ENCODE measurements at regions not wholly inside any gene's neighbourhood (a gene's known extent, or its start where the extent isn't known, plus 50 kb on each side); places are given as distances from the start of the nearest gene placed in this dataset.
"Not testable (repeated sequence)": the region's sequence is repeated elsewhere in the genome, so short reads cannot be mapped to it uniquely, and the experiment has no call there.

DNA sequence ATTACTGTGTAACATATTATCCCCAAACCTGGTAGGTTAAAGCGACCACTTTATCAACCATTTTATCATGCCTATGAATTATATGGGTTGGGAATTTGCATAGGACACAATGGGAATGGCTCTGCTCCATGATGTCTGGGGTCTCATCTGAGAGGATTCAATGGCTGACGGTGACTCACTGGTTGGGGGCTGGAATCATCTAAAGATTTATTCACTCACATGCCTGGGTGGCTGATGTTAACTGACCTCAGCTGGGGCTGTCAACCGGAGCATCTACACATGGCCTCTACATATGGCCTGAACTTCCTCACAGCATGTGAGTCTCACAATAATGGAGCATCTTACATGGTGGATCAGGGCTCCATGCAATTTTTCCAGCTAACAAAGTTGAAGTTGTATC, 313.1 kb upstream of the PPP2R3A start:
- ChIA-PET POLR2A (no interaction called here), CTCF (no interaction called here)
- TF ChIP-seq CTCF (IDR thresholded peaks at IDR 0.05; ENCODE audit: insufficient read depth in 1 of 2, low read depth in 1 of 2, low read length in 1 of 2, severe bottlenecking in 1 of 2, unreplicated experiment in 1 of 2) = no peak
- Mint-ChIP-seq H3K36me3 (ENCODE audit: insufficient read depth, unreplicated experiment) (no peaks in the 10 kb centered on the region), H3K27me3 (ENCODE audit: insufficient read depth, unreplicated experiment) (peaks cover 27% of the 10 kb centered on the region), H3K9me3 (ENCODE audit: unreplicated experiment) (no peaks in the 10 kb centered on the region), H3K4me1 (ENCODE audit: low read depth, unreplicated experiment) (no peaks in the 10 kb centered on the region), H3K4me3 (ENCODE audit: unreplicated experiment) (no peak overlapping the region), H3K27ac (ENCODE audit: unreplicated experiment) (no peak overlapping the region)
- H3K4me1 ChIP-seq = no peaks in the 10 kb centered on the region
- intact Hi-C loops (cut with micrococcal nuclease; ENCODE audit: unreplicated experiment) = no loop called here
- no peak for DNase-seq
- H3K27me3 ChIP-seq (replicated peaks; ENCODE audit: control insufficient read depth, insufficient read depth, low read length) = no peaks in the 10 kb centered on the region
- no peak overlapping the region for H3K4me3 ChIP-seq (ENCODE audit: low read depth, low read length)
- no peaks in the 10 kb centered on the region for H3K36me3 ChIP-seq (ENCODE audit: control insufficient read depth, insufficient read depth, low read length)
- H3K9me3 ChIP-seq = no peaks in the 10 kb centered on the region
- no TSS peak for BruUV-seq (replicated peaks)

GRCh38 chr3:135655328-135655727, 310.2 kb upstream of the PPP2R3A start:
- H3K4me3 ChIP-seq (ENCODE audit: low read depth, low read length) = no peak overlapping the region
- H3K27me3 Mint-ChIP-seq (ENCODE audit: insufficient read depth, unreplicated experiment) = peaks cover 22% of the 10 kb centered on the region
- no peak overlapping the region for H3K4me3 Mint-ChIP-seq (ENCODE audit: unreplicated experiment)
- H3K4me1 Mint-ChIP-seq (ENCODE audit: low read depth, unreplicated experiment) = peaks cover 6% of the 10 kb centered on the region
- no peak for TF ChIP-seq CTCF (IDR thresholded peaks at IDR 0.05; ENCODE audit: insufficient read depth in 1 of 2, low read depth in 1 of 2, low read length in 1 of 2, severe bottlenecking in 1 of 2, unreplicated experiment in 1 of 2)
- DNase-seq = no peak
- ChIA-PET POLR2A (no interaction called here), CTCF (no interaction called here)
- H3K9me3 ChIP-seq = no peaks in the 10 kb centered on the region
- H3K4me1 ChIP-seq = no peaks in the 10 kb centered on the region
- no peak overlapping the region for H3K27ac Mint-ChIP-seq (ENCODE audit: unreplicated experiment)
- intact Hi-C loops (cut with micrococcal nuclease; ENCODE audit: unreplicated experiment) = no loop called here
- H3K36me3 Mint-ChIP-seq (ENCODE audit: insufficient read depth, unreplicated experiment) = no peaks in the 10 kb centered on the region
- BruUV-seq (replicated peaks) = no TSS peak
- H3K9me3 Mint-ChIP-seq (ENCODE audit: unreplicated experiment) = peaks cover 9% of the 10 kb centered on the region
- H3K27me3 ChIP-seq (replicated peaks; ENCODE audit: control insufficient read depth, insufficient read depth, low read length) = no peaks in the 10 kb centered on the region
- H3K36me3 ChIP-seq (ENCODE audit: control insufficient read depth, insufficient read depth, low read length) = no peaks in the 10 kb centered on the region

- H3K36me3 ChIP-seq (ENCODE audit: control insufficient read depth, insufficient read depth, low read length); H3K4me3 Mint-ChIP-seq (ENCODE audit: unreplicated experiment); H3K4me3 ChIP-seq (ENCODE audit: low read depth, low read length); CTCF ChIA-PET; H3K9me3 Mint-ChIP-seq (ENCODE audit: unreplicated experiment); intact Hi-C loops (cut with micrococcal nuclease; ENCODE audit: unreplicated experiment); H3K4me1 ChIP-seq; H3K36me3 Mint-ChIP-seq (ENCODE audit: insufficient read depth, unreplicated experiment); BruUV-seq (replicated peaks); H3K27ac Mint-ChIP-seq (ENCODE audit: unreplicated experiment); POLR2A ChIA-PET; H3K27me3 ChIP-seq (replicated peaks; ENCODE audit: control insufficient read depth, insufficient read depth, low read length); H3K4me1 Mint-ChIP-seq (ENCODE audit: low read depth, unreplicated experiment); H3K9me3 ChIP-seq; DNase-seq: not testable (repeated sequence)
- H3K27me3 Mint-ChIP-seq (ENCODE audit: insufficient read depth, unreplicated experiment) = peaks cover 15% of the 10 kb centered on the region
Observed at GRCh38 chr3:135658451-135658850, 307.1 kb upstream of the PPP2R3A start.

- Mint-ChIP-seq H3K36me3 (ENCODE audit: insufficient read depth, unreplicated experiment) (no peaks in the 10 kb centered on the region), H3K27ac (ENCODE audit: unreplicated experiment) (no peak overlapping the region), H3K27me3 (ENCODE audit: insufficient read depth, unreplicated experiment) (peaks cover 7% of the 10 kb centered on the region), H3K4me3 (ENCODE audit: unreplicated experiment) (no peak overlapping the region), H3K9me3 (ENCODE audit: unreplicated experiment) (peaks cover 20% of the 10 kb centered on the region), H3K4me1 (ENCODE audit: low read depth, unreplicated experiment) (no peaks in the 10 kb centered on the region)
- ChIA-PET CTCF (no interaction called here), POLR2A (no interaction called here)
- DNase-seq = no peak
- H3K36me3 ChIP-seq (ENCODE audit: control insufficient read depth, insufficient read depth, low read length) = no peaks in the 10 kb centered on the region
- no peak for TF ChIP-seq CTCF (IDR thresholded peaks at IDR 0.05; ENCODE audit: insufficient read depth in 1 of 2, low read depth in 1 of 2, low read length in 1 of 2, severe bottlenecking in 1 of 2, unreplicated experiment in 1 of 2)
- H3K4me3 ChIP-seq (ENCODE audit: low read depth, low read length) = no peak overlapping the region
- H3K9me3 ChIP-seq = 0 out of 2 replicates have a peak, but pooled peaks cover 6% of the 10 kb centered on the region
- no TSS peak for BruUV-seq (replicated peaks)
- intact Hi-C loops (cut with micrococcal nuclease; ENCODE audit: unreplicated experiment) = no loop called here
- no peaks in the 10 kb centered on the region for H3K4me1 ChIP-seq
- no peaks in the 10 kb centered on the region for H3K27me3 ChIP-seq (replicated peaks; ENCODE audit: control insufficient read depth, insufficient read depth, low read length)
Observed at GRCh38 chr3:135667061-135667460, 298.5 kb upstream of the PPP2R3A start.

Data from Caco-2 (cell line).